GM19025 (cell line): ENCODE measurements at regions not wholly inside any gene's neighbourhood (a gene's known extent, or its start where the extent isn't known, plus 50 kb on each side); places are given as distances from the start of the nearest gene placed in this dataset.

Experiments used
- ATAC-seq: cut with Tn5 transposase; IDR thresholded peaks from one replicate; pipeline ENCODE4 v1.9.1; 2021; ENCODE audit warnings: mild to moderate bottlenecking, low read depth, moderate library complexity; ENCODE audit not compliant: unreplicated experiment

- no peak for ATAC-seq
Measured at GRCh38 chr16:72372087-72373045, 200.4 kb upstream of the PMFBP1 start.

- no peak for ATAC-seq
Measured at GRCh38 chr16:72371307-72372086, 199.5 kb upstream of the PMFBP1 start.

DNA sequence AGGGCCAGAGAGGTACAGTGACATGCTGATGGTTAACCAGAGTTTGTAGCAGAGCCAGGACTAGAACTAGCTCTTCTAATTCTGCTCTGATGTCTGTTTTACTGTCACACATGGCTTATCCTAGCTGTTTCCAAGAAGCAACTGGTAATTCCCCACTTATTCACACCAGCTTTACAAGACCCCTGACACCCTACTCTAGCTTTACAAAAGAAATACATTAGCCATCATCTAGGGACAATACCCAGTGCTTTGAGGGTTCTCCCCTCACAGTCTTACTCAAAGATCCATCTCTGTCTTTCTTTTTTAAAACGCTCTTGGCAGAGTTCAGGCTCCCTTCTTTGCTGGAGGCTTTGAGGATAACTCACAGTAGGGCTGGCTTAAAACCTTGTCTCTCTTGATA is 197.3 kb upstream of the PMFBP1 start:
- ATAC-seq = no peak

- ATAC-seq = no peak
Measured at GRCh38 chr16:72367851-72368250, 195.9 kb upstream of the PMFBP1 start.

DNA sequence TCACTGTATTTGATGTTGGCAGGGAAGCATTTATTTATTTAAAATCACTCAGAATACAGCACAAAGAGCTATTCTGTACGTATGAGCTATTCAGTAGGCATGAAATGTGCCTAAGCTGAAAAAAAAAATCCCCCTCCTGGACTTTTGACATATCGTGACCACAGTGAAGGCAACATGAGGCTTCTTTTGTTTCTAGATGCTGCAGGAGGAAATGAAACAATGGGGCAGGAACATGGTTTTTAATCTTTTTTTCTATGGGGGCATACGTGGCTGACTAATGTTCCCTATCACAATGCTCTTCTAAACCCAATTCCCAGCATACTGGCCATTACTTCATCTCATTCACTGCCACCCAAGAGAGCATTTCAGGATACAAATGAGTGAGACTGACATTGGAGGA is 191.0 kb upstream of the PMFBP1 start:
- ATAC-seq = no peak

GRCh38 chr16:72362476-72362875 is 190.5 kb upstream of the PMFBP1 start:
- ATAC-seq = no peak

DNA sequence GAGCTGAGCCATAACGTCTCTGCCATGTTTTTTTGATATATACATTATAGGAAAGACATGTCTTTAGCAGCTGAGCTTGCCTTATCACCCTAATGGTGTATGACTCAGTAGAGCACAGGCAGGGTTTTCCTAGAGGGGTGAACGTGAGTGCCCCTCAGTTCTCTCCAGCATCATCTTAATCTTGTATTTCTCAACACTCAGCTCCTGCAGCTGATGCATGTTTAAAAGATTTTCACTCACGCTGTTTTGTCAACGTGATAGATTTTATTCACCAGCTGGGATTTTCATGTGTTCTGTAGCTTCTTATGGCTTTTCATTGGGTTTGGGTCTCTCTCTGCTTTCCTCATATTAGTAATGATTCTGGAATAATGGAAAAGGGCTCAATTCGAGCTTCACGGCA is 186.0 kb upstream of the PMFBP1 start:
- ATAC-seq = no peak

- ATAC-seq = no peak
Measured at GRCh38 chr16:72355561-72355960, 183.6 kb upstream of the PMFBP1 start.

DNA sequence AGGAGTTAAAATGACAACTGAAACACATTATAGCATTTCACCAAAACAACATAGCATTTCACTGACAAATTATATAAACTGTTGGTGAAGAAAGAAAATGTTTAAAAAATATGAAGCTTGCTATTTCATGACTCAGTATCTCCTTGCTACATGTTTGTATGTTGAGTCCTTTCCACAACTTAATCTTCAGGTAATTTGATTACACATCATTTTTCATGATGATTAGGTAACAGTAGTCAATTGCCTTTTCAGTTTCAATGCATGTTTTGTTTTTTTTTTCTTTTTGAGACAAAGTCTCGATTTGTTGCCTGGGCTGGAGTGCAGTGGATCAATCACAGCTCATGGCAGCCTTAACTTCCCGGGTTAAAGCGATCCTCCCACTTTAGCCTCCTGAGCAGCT is 177.8 kb upstream of the PMFBP1 start:
- ATAC-seq = no peak

GRCh38 chr16:72332926-72333325 is 161.0 kb upstream of the PMFBP1 start:
- no peak for ATAC-seq

GRCh38 chr16:72324578-72324977 is 152.6 kb upstream of the PMFBP1 start:
- ATAC-seq = no peak

GRCh38 chr16:72317446-72317845 is 145.5 kb upstream of the PMFBP1 start:
- no peak for ATAC-seq

DNA sequence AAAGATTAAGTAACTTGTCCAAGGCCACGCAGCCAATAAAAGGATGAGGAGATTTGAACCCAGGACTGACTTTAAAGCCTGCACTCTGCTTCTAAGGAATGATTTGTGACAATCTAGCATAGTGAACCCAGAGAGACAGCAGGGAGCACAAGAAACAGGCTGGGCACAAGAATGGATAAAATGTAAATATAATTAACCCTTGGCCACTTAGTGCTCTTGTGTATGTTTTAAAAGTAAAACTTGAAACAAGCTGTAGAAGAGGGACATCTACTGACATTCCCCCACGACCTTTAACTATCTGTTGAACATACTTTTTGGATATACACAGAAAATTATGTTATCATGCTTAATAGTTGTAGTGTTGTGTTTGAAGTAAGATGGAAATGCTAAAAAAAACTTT is 141.9 kb upstream of the PMFBP1 start:
- ATAC-seq = no peak

DNA sequence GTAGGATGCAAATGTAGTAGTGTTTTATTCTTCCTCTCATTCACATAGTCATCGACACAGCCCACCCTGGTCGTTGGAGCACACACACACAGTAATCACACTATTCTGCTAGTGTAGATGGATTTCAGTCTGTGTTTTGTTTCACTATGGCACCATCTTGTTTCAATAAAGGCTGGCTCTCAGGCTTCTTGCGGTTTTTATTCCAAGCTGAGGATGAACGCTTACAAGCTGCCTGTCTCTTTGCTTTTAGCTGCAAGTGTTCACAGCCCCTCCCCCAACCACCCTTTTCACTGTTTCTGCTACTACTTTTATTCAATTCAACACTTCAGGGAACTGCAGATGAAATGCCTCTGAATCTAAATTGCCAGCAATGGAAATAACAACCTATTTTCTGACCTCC is 140.9 kb upstream of the PMFBP1 start:
- no peak for ATAC-seq

- ATAC-seq = no peak
Measured at GRCh38 chr16:72311426-72311825, 139.5 kb upstream of the PMFBP1 start.

GRCh38 chr16:72309001-72309400 is 137.0 kb upstream of the PMFBP1 start:
- ATAC-seq = no peak

GRCh38 chr16:72308396-72308795 is 136.4 kb upstream of the PMFBP1 start:
- ATAC-seq = no peak

DNA sequence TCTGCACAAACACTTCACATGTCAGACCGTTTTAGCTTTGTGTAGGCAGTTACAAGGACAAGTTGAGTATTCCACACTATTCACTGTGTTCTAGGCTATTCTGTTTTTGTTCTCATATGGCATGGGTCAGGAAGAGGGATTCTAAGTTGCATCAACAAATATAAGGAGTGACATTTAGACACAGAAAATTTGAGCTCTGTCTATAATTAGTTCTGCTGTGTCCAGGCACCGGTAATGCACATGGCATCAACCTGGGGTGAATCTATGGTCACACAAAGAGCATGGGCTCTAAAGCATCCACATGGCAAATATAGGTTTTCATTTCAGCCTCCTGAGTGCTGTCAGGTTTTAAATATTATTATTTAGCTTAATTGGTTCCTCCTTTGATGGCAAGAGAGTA is 130.4 kb upstream of the PMFBP1 start:
- no peak for ATAC-seq

GRCh38 chr16:72301523-72302236 is 129.7 kb upstream of the PMFBP1 start:
- ATAC-seq = no peak

- no peak for ATAC-seq
Measured at GRCh38 chr16:72300892-72301291, 128.9 kb upstream of the PMFBP1 start.

DNA sequence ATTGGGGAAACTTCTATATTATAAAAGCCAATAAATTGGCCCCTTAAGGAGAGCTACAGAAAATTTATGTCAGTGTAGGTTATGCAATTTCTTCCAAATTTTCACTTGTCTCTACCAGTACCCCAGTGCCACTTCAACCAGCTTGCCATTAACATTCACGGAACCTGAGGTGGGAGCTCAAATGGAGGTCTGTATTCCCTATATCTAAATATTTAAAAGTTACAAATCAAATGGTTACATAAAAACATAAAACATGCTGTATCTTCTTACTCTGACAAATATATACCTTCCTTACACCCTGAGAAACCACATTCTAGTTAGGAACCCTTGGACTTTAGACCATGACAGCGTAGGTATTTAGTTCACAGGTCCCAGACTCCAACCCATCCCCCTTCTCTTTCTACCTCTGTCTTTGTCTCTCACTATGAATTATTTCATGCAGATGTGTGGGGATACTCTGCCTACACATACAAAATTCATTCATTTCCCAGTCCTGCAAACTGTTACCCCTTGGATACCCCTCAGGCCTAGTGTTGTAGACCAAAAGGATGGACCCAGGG is 127.8 kb upstream of the PMFBP1 start:
- ATAC-seq = no peak
